Upper lobe of left lung (tissue), 6 donors: ENCODE measurements at regions not wholly inside any gene's neighbourhood (a gene's known extent, or its start where the extent isn't known, plus 50 kb on each side); places are given as distances from the start of the nearest gene placed in this dataset.

ENCODE experiments used
- ATAC-seq, 2 donors: fragments of 200-7000 bp; cut with Tn5 transposase; one replicate each; pipeline ENCODE4 v1.9.1; 2022; ENCODE audit warnings: mild to moderate bottlenecking in 2 of 2, moderate library complexity in 2 of 2; ENCODE audit not compliant: low FRiP score in 2 of 2
- DNase-seq, 2 donors: peaks; one replicate each; pipeline ENCODE4 v3.0.0-alpha.2; 2019 to 2020
- H3K27ac ChIP-seq, 4 donors: fragments of 200-600 bp; sonication (generic); one replicate each; pipeline ENCODE4 v1.5.1; 2016 to 2019
- H3K27me3 ChIP-seq, 4 donors: fragments of 200-600 bp; sonication (generic); one replicate each; pipeline ENCODE4 v1.5.1; 2017 to 2019
- H3K36me3 ChIP-seq, 4 donors: fragments of 200-600 bp; sonication (generic); one replicate each; pipeline ENCODE4 v1.5.1; 2016 to 2019
- H3K4me1 ChIP-seq, 4 donors: fragments of 200-600 bp; sonication (generic); one replicate each; pipeline ENCODE4 v1.5.1; 2018 to 2019
- H3K4me3 ChIP-seq, 4 donors: fragments of 200-600 bp; sonication (generic); one replicate each; pipeline ENCODE4 v1.5.1; 2017 to 2019; ENCODE audit warnings: mild to moderate bottlenecking in 2 of 4, moderate library complexity in 1 of 4
- H3K9me3 ChIP-seq, 4 donors: fragments of 200-600 bp; sonication (generic); one replicate each; pipeline ENCODE4 v1.5.1; 2018 to 2019
- EP300 ChIP-seq, 4 donors: sonication (generic); formaldehyde crosslinking; IDR thresholded peaks; one replicate each; pipeline ENCODE4 v1.5.1; 2017; ENCODE audit warnings: antibody characterized with exemption in 4 of 4, control low read depth in 2 of 4
- POLR2A ChIP-seq, 4 donors: fragments of 450-650 bp; IDR thresholded peaks; one replicate each; pipeline ENCODE4 v1.5.1; 2016 to 2017; ENCODE audit warnings: antibody characterized with exemption in 4 of 4, mild to moderate bottlenecking in 2 of 4
- POLR2AphosphoS5 ChIP-seq, 2 donors: sonication (generic); formaldehyde crosslinking; IDR thresholded peaks; one replicate each; pipeline ENCODE4 v1.5.1; 2017; ENCODE audit warnings: antibody characterized with exemption in 2 of 2
- WGBS, 2 donors: methylation state at CpG; one replicate each; pipeline ENCODE4 v1.1.5; 2017 to 2018; 5-methylcytosine and 5-hydroxymethylcytosine counted together
- TF ChIP-seq, protein P1 (sequence below), 6 experiments: fragments of 450-650 bp in 4 of 6; fragments of 200-600 bp in 2 of 6; sonication (generic) in 2 of 6; IDR thresholded peaks; one replicate each; pipeline ENCODE4 v1.5.1; 2016 to 2019; ENCODE audit warnings: antibody characterized with exemption in 6 of 6
- donor health status: DM: no; HTN: no; CAD: no; lungs with moderate emphysema.
- donor health status: DM: no; HTN: yes; CAD: no; lungs with severe emphysema.

DNA sequence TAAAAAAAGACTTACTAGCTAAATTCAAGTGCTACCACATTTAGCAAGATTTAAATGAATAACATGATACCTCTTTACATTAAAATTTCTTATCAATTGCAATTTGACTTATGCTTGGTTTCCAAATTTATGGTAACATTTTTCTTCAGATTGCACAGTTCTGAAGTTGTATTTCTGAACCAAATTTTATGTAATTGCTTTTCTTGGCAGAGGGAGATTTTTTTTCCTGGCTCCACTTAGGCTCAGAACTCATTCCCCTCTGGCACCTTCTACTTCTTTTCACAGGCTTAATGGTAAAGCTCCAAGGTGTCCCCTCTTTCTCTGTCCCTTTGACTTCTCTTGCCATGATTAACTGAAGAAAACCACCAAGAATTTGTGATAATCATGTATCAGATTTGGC is 99.8 kb upstream of the TMTC1 start:
- H3K4me3 ChIP-seq, result no peak overlapping the region
- TF ChIP-seq EP300 (IDR thresholded peaks at IDR 0.05) (no peak), POLR2AphosphoS5 (IDR thresholded peaks at IDR 0.05) (no peak), POLR2A (IDR thresholded peaks at IDR 0.05) (no peak)
- TF ChIP-seq, protein P1, sequence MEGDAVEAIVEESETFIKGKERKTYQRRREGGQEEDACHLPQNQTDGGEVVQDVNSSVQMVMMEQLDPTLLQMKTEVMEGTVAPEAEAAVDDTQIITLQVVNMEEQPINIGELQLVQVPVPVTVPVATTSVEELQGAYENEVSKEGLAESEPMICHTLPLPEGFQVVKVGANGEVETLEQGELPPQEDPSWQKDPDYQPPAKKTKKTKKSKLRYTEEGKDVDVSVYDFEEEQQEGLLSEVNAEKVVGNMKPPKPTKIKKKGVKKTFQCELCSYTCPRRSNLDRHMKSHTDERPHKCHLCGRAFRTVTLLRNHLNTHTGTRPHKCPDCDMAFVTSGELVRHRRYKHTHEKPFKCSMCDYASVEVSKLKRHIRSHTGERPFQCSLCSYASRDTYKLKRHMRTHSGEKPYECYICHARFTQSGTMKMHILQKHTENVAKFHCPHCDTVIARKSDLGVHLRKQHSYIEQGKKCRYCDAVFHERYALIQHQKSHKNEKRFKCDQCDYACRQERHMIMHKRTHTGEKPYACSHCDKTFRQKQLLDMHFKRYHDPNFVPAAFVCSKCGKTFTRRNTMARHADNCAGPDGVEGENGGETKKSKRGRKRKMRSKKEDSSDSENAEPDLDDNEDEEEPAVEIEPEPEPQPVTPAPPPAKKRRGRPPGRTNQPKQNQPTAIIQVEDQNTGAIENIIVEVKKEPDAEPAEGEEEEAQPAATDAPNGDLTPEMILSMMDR (IDR thresholded peaks at IDR 0.05), result no peak
- no peak for ATAC-seq
- H3K36me3 ChIP-seq, result no peaks in the 10 kb centered on the region
- no peaks in the 10 kb centered on the region for H3K4me1 ChIP-seq
- H3K9me3 ChIP-seq, result no peaks in the 10 kb centered on the region
- no peaks in the 10 kb centered on the region for H3K27me3 ChIP-seq
- no peak overlapping the region for H3K27ac ChIP-seq
- DNase-seq, result no peak

DNA sequence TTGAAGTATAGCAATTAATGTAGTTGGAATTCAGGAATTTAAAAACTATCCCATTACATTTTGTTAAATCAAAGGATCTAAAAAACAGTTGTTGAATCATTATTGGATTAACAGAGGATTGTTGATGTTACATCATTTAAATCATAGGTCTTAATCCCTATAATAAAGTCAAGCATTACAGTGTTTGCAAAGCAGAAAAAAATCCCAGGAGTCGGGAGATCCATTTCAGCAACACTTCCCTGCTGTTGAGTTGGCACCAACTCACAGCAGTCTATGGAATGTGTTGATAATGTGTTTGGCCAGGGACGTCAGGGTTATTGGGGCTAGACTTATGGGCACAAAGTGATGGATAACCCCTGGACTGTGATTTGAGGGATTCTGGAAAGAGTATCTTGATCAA is 99.1 kb upstream of the TMTC1 start:
- no peaks in the 10 kb centered on the region for H3K36me3 ChIP-seq
- DNase-seq, result no peak
- TF ChIP-seq, protein P1 (IDR thresholded peaks at IDR 0.05), result no peak
- TF ChIP-seq POLR2AphosphoS5 (IDR thresholded peaks at IDR 0.05) (no peak), EP300 (IDR thresholded peaks at IDR 0.05) (no peak), POLR2A (IDR thresholded peaks at IDR 0.05) (no peak)
- H3K9me3 ChIP-seq, result no peaks in the 10 kb centered on the region
- H3K27me3 ChIP-seq, result no peaks in the 10 kb centered on the region
- H3K4me3 ChIP-seq, result no peak overlapping the region
- WGBS, 2 donors, result 51 to 58% methylated on average over 2 of the region's 2 CpGs
- ATAC-seq, result no peak
- no peak overlapping the region for H3K27ac ChIP-seq
- no peaks in the 10 kb centered on the region for H3K4me1 ChIP-seq

DNA sequence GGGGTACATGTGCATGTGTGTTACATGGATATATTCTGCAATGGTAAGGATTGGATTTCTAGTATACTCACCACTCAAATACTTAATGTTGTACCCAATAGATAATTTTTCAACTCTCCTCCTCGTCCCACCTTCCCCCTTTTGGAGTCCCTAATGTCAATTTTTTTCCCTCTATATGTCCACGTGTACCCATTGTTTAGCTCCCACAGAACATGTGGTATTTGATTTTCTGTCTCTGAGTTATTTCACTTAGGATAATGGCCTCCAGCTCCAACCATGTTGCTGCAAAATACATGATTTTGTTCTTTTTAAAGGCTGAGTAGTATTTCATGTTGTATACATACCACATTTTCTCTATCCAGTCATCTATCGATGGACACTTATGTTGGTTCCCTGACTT is 97.2 kb upstream of the TMTC1 start:
- no peak for DNase-seq
- Histone ChIP-seq H3K9me3 (peaks cover 0 to 7% (median 0%) of the 10 kb centered on the region in 4 donors), H3K36me3 (no peaks in the 10 kb centered on the region), H3K4me1 (no peaks in the 10 kb centered on the region), H3K27ac (no peak overlapping the region), H3K27me3 (no peaks in the 10 kb centered on the region), H3K4me3 (no peak overlapping the region)
- 77 to 81% methylated on average over 3 of the region's 3 CpGs for WGBS, 2 donors
- no peak for ATAC-seq
- TF ChIP-seq POLR2AphosphoS5 (IDR thresholded peaks at IDR 0.05), result no peak
- TF ChIP-seq, protein P1 (IDR thresholded peaks at IDR 0.05), result no peak
- TF ChIP-seq POLR2A (IDR thresholded peaks at IDR 0.05), result no peak
- TF ChIP-seq EP300 (IDR thresholded peaks at IDR 0.05), result no peak

DNA sequence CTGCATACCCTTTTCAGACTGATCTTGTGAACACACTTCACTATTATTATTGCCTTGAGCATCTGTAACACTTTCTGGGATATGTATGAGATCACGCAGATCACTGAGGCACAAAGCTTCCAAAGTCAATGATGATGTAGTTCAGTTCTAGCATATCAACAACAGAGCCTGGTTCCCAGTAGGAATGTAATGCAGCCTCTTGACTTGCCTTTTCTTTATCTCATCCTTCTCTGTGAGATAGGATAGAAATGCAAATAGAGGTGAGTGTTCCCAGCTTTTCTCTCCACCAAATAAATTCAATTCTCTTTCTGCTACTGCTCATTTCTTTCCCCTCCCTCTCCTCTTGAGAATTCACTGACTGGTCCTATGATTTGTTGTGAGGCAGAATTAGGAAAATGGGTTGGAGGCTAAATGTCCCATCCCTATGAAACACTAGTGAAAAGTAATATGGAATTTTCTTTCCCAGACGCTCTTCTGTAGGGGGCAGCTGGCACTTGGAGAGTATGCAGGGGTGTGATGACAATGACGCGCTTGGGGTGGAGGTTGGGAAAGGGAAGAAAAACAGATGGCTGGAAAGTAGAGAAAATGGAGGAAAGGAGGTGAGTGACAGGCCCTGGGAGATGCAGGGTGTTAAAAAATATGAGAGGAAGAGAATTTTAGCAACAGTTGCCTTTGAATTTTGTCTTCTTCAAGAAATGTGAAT is 96.0 kb upstream of the TMTC1 start:
- Histone ChIP-seq H3K4me3 (no peak overlapping the region), H3K36me3 (no peaks in the 10 kb centered on the region), H3K27me3 (no peaks in the 10 kb centered on the region), H3K27ac (no peak overlapping the region), H3K4me1 (no peaks in the 10 kb centered on the region), H3K9me3 (peaks cover 0 to 7% (median 0%) of the 10 kb centered on the region in 4 donors)
- no peak for ATAC-seq
- DNase-seq, result no peak
- TF ChIP-seq, protein P1 (IDR thresholded peaks at IDR 0.05), result no peak
- TF ChIP-seq EP300 (IDR thresholded peaks at IDR 0.05) (no peak), POLR2A (IDR thresholded peaks at IDR 0.05) (no peak), POLR2AphosphoS5 (IDR thresholded peaks at IDR 0.05) (no peak)
- WGBS, 2 donors, result 82 to 84% methylated on average over 4 of the region's 4 CpGs

DNA sequence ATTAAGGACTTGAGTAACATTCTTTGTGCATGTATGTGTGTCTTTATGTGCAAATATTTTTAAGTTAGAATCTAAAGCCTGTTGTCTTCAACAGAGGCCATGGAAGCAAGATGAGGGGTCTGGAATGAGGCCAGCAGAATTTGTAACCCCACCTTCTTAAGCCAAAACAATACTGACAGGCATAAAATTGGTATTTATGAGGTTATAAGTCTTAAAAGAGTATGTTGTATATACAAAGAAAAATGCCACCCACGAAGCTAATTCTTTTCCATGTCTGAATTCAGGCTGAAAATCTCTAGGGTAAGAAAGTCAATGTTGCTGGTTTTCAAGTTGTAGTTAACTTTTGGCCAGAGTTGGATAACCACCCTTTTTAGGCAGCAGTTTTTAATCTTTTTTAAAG is 86.2 kb upstream of the TMTC1 start:
- H3K4me3 ChIP-seq, result no peak overlapping the region
- ATAC-seq, result no peak
- H3K27ac ChIP-seq, result no peak overlapping the region
- no peaks in the 10 kb centered on the region for H3K36me3 ChIP-seq
- H3K9me3 ChIP-seq, result no peaks in the 10 kb centered on the region
- DNase-seq, result no peak
- no peaks in the 10 kb centered on the region for H3K27me3 ChIP-seq
- H3K4me1 ChIP-seq, result no peaks in the 10 kb centered on the region
- WGBS, 2 donors, result 41 to 49% methylated on average over 1 of the region's 1 CpG
- TF ChIP-seq POLR2AphosphoS5 (IDR thresholded peaks at IDR 0.05), result no peak
- TF ChIP-seq, protein P1 (IDR thresholded peaks at IDR 0.05), result no peak
- TF ChIP-seq EP300 (IDR thresholded peaks at IDR 0.05), result no peak
- TF ChIP-seq POLR2A (IDR thresholded peaks at IDR 0.05), result no peak
